Breast epithelium (tissue), 3 donors: ENCODE measurements at regions not wholly inside any gene's neighbourhood (a gene's known extent, or its start where the extent isn't known, plus 50 kb on each side); places are given as distances from the start of the nearest gene placed in this dataset.

ENCODE experiments used
- CTCF ChIP-seq, 3 donors: fragments of 450-650 bp; IDR thresholded peaks; one replicate each; pipeline ENCODE4 v1.5.1; 2016 to 2017; ENCODE audit warnings: antibody characterized with exemption in 3 of 3, mild to moderate bottlenecking in 3 of 3, moderate library complexity in 3 of 3
- POLR2A ChIP-seq: fragments of 450-650 bp; IDR thresholded peaks from one replicate; pipeline ENCODE4 v1.6.1; 2016; ENCODE audit warnings: antibody characterized with exemption, mild to moderate bottlenecking, moderate library complexity

DNA sequence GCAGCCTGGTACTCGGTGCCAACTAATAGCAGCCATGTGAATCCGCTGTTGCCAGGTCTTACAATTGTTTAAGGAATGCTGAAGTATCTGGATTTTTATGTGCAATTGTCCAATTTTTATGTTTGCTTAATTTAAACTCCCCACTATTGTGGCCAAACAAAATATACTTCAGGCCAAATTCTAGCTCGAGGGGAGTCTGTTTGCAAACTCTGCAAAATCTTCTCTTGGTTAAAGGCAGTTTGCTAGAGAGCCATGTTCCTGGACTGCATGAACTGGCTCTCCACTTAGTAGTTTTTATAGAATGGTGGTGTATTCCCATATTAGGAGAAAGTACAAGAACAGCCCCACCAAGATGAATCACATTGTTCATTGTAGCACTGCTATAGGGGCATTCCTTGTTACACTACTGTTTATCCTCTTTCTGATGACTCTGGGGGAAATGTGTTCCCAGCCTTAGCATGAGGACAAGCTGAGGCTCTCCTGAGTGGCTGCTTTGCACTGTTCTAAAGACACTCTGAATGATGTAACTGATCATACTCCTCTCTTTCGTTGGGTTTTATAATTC, 178.0 kb upstream of the GLI3 start:
- TF ChIP-seq CTCF (IDR thresholded peaks at IDR 0.05) (no peak), POLR2A (no peak)
